ENCODE measurements at regions not wholly inside any gene's neighbourhood (a gene's known extent, or its start where the extent isn't known, plus 50 kb on each side); places are given as distances from the start of the nearest gene placed in this dataset.

DNA sequence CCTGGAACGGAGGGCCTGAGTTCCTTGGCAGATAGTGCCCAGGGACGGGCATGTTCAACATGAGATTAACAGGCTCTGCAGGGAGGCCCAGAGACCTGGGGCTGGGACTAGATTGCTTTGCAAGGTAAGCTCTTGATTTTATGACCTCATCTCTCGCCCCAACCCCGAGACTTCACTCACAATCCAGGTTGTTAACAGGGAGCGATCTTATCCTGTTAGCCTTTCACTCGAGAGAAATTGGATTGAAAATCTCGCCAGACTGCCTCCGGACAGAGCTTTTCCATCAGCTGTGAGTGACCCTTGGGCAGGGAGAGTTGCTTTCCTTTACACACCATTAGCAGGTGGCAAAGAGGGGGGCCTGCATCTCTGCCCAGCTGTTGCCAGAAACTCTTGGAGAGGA is 521.7 kb upstream of the EEF2KMT start:
- TF ChIP-seq CTCF (IDR thresholded peaks at IDR 0.05; ENCODE audit: insufficient read depth, low read length, poor library complexity, severe bottlenecking) (no peak), EZH2phosphoT487 (conservative IDR thresholded peaks at IDR 0.05; ENCODE audit: low read length) (no peak)

All from SU-DHL-6 (cell line).